HG02852 (cell line): ENCODE measurements at regions not wholly inside any gene's neighbourhood (a gene's known extent, or its start where the extent isn't known, plus 50 kb on each side); places are given as distances from the start of the nearest gene placed in this dataset.
"Not testable (repeated sequence)": the region's sequence is repeated elsewhere in the genome, so short reads cannot be mapped to it uniquely, and the experiment has no call there.

Experiments
- ATAC-seq: cut with Tn5 transposase; IDR thresholded peaks from one replicate; pipeline ENCODE4 v1.9.1; 2021; ENCODE audit warnings: mild to moderate bottlenecking, moderate library complexity; ENCODE audit not compliant: unreplicated experiment

GRCh38 chr2:17257189-17257909 lies 260.9 kb downstream of the RAD51AP2 start:
- ATAC-seq, result peak; percentile 42

- ATAC-seq, result no peak
These were observed 263.2 kb downstream of the RAD51AP2 start for GRCh38 chr2:17255071-17255470.

- ATAC-seq, result no peak
These were observed 263.8 kb downstream of the RAD51AP2 start for GRCh38 chr2:17254421-17254820.

- ATAC-seq, result no peak
These were observed 266.0 kb downstream of the RAD51AP2 start for GRCh38 chr2:17252258-17252657.

GRCh38 chr2:17251171-17251570 lies 267.1 kb downstream of the RAD51AP2 start:
- ATAC-seq, result no peak

- no peak for ATAC-seq
These were observed 269.0 kb downstream of the RAD51AP2 start for GRCh38 chr2:17249249-17249648.

GRCh38 chr2:17245906-17246305 lies 272.3 kb downstream of the RAD51AP2 start:
- no peak for ATAC-seq

- ATAC-seq, result no peak
These were observed 275.3 kb downstream of the RAD51AP2 start for GRCh38 chr2:17242813-17243485.

GRCh38 chr2:17239550-17239949 lies 278.7 kb downstream of the RAD51AP2 start:
- no peak for ATAC-seq

- no peak for ATAC-seq
These were observed 283.1 kb downstream of the RAD51AP2 start for GRCh38 chr2:17235167-17235566.

GRCh38 chr2:17232776-17233556 lies 285.3 kb downstream of the RAD51AP2 start:
- no peak for ATAC-seq

- ATAC-seq, result no peak
These were observed 286.8 kb downstream of the RAD51AP2 start for GRCh38 chr2:17231394-17231965.

- no peak for ATAC-seq
These were observed 288.8 kb downstream of the RAD51AP2 start for GRCh38 chr2:17229414-17229813.

GRCh38 chr2:17228461-17228860 lies 289.8 kb downstream of the RAD51AP2 start:
- no peak for ATAC-seq

GRCh38 chr2:17227856-17228255 lies 290.4 kb downstream of the RAD51AP2 start:
- ATAC-seq, result no peak

GRCh38 chr2:17226941-17227490 lies 291.2 kb downstream of the RAD51AP2 start:
- no peak for ATAC-seq

- ATAC-seq, result no peak
These were observed 295.0 kb downstream of the RAD51AP2 start for GRCh38 chr2:17223211-17223610.

GRCh38 chr2:17208511-17208910 lies 309.7 kb downstream of the RAD51AP2 start:
- no peak for ATAC-seq

GRCh38 chr2:17206771-17207170 lies 311.5 kb downstream of the RAD51AP2 start:
- no peak for ATAC-seq

GRCh38 chr2:17204214-17204613 lies 314.0 kb downstream of the RAD51AP2 start:
- ATAC-seq, result not testable (repeated sequence)

GRCh38 chr2:17202628-17203027 lies 315.6 kb downstream of the RAD51AP2 start:
- ATAC-seq, result peak; percentile 94
